ENCODE measurements at regions not wholly inside any gene's neighbourhood (a gene's known extent, or its start where the extent isn't known, plus 50 kb on each side); places are given as distances from the start of the nearest gene placed in this dataset.

- Histone ChIP-seq H3K4me3 (no peak overlapping the region), H3K9me3 (no peaks in the 10 kb centered on the region), H3K27me3 (no peaks in the 10 kb centered on the region), H3K36me3 (no peaks in the 10 kb centered on the region), H3K4me1 (no peaks in the 10 kb centered on the region), H3K27ac (no peak overlapping the region)
- no peak for DNase-seq
- ATAC-seq: no peak
- intact Hi-C loops (cut with DNase I): no loop called here
- no peak for TF ChIP-seq CTCF (IDR thresholded peaks at IDR 0.05)
Measured at GRCh38 chr5:164435576-164435975, 930.2 kb downstream of the MAT2B start.

- H3K4me1 ChIP-seq: no peaks in the 10 kb centered on the region
- H3K36me3 ChIP-seq: no peaks in the 10 kb centered on the region
- intact Hi-C loops (cut with DNase I): no loop called here
- H3K27ac ChIP-seq: no peak overlapping the region
- no peak for DNase-seq
- no peaks in the 10 kb centered on the region for H3K27me3 ChIP-seq
- H3K4me3 ChIP-seq: no peak overlapping the region
- no peak for ATAC-seq
- no peak for TF ChIP-seq CTCF (IDR thresholded peaks at IDR 0.05)
- H3K9me3 ChIP-seq: no peaks in the 10 kb centered on the region
Measured at GRCh38 chr5:164439799-164440198, 934.4 kb downstream of the MAT2B start.

GRCh38 chr5:164449460-164449859 lies 944.0 kb downstream of the MAT2B start:
- TF ChIP-seq CTCF (IDR thresholded peaks at IDR 0.05): no peak
- ATAC-seq (no peak), DNase-seq (no peak)
- no peaks in the 10 kb centered on the region for H3K9me3 ChIP-seq
- peaks cover 2% of the 10 kb centered on the region for H3K27me3 ChIP-seq
- intact Hi-C loops (cut with DNase I): no loop called here
- no peaks in the 10 kb centered on the region for H3K4me1 ChIP-seq
- H3K27ac ChIP-seq: no peak overlapping the region
- H3K4me3 ChIP-seq: no peak overlapping the region
- no peaks in the 10 kb centered on the region for H3K36me3 ChIP-seq

GRCh38 chr5:164466033-164466432 lies 960.6 kb downstream of the MAT2B start:
- no peak for TF ChIP-seq CTCF (IDR thresholded peaks at IDR 0.05)
- Histone ChIP-seq H3K36me3 (no peaks in the 10 kb centered on the region), H3K27me3 (no peaks in the 10 kb centered on the region), H3K27ac (no peak overlapping the region), H3K4me1 (no peaks in the 10 kb centered on the region), H3K9me3 (no peaks in the 10 kb centered on the region), H3K4me3 (no peak overlapping the region)
- intact Hi-C loops (cut with DNase I): no loop called here
- ATAC-seq: no peak
- DNase-seq: no peak

GRCh38 chr5:164470312-164470711 lies 964.9 kb downstream of the MAT2B start:
- no peaks in the 10 kb centered on the region for H3K36me3 ChIP-seq
- TF ChIP-seq CTCF (IDR thresholded peaks at IDR 0.05): no peak
- H3K4me3 ChIP-seq: no peak overlapping the region
- intact Hi-C loops (cut with DNase I): no loop called here
- H3K27ac ChIP-seq: no peak overlapping the region
- ATAC-seq: no peak
- no peaks in the 10 kb centered on the region for H3K27me3 ChIP-seq
- no peaks in the 10 kb centered on the region for H3K4me1 ChIP-seq
- no peak for DNase-seq
- no peaks in the 10 kb centered on the region for H3K9me3 ChIP-seq

GRCh38 chr5:164472165-164472564 lies 966.7 kb downstream of the MAT2B start:
- H3K9me3 ChIP-seq: no peaks in the 10 kb centered on the region
- TF ChIP-seq CTCF (IDR thresholded peaks at IDR 0.05): no peak
- ATAC-seq: peak; percentile 74
- no peak for DNase-seq
- no peaks in the 10 kb centered on the region for H3K27me3 ChIP-seq
- intact Hi-C loops (cut with DNase I): no loop called here
- H3K4me1 ChIP-seq: no peaks in the 10 kb centered on the region
- no peaks in the 10 kb centered on the region for H3K36me3 ChIP-seq
- no peak overlapping the region for H3K4me3 ChIP-seq
- H3K27ac ChIP-seq: no peak overlapping the region

All from upper lobe of right lung (tissue), 1 donor.